SU-DHL-6 (cell line): ENCODE measurements at regions not wholly inside any gene's neighbourhood (a gene's known extent, or its start where the extent isn't known, plus 50 kb on each side); places are given as distances from the start of the nearest gene placed in this dataset.

Source experiments
- H2AFZ ChIP-seq: fragments of 200-600 bp; sonication (generic); 2 replicates; pipeline ENCODE4 v1.6.1; 2014; ENCODE audit warnings: low read depth, mild to moderate bottlenecking, moderate library complexity, mixed read lengths, antibody characterized with exemption, low read length; ENCODE audit not compliant: severe bottlenecking
- H3F3A ChIP-seq: fragments of 200-600 bp; shearing (Covaris generic); 2 replicates; pipeline ENCODE4 v1.6.0; 2016; ENCODE audit warnings: antibody characterized with exemption, mild to moderate bottlenecking; ENCODE audit not compliant: insufficient read depth
- H3K27ac ChIP-seq: fragments of 200-600 bp; sonication (generic); 2 replicates; pipeline ENCODE4 v1.5.1; 2016; ENCODE audit warnings: low read depth, mild to moderate bottlenecking, low read length, moderate library complexity, mixed read lengths
- H3K27me3 ChIP-seq: fragments of 200-600 bp; sonication (generic), shearing (Covaris generic); 2 replicates; pipeline ENCODE4 v1.6.0; 2014; ENCODE audit warnings: mild to moderate bottlenecking, low read length
- H3K36me3 ChIP-seq: fragments of 200-600 bp; sonication (generic); 2 replicates; pipeline ENCODE4 v1.6.1; 2014; ENCODE audit warnings: mild to moderate bottlenecking, low read length, mixed read lengths
- H3K4me2 ChIP-seq: fragments of 300-600, 200-600 bp; shearing (Covaris generic), sonication (generic); 2 replicates; pipeline ENCODE4 v1.6.0; 2014; ENCODE audit warnings: low read length, low read depth, mild to moderate bottlenecking; ENCODE audit not compliant: poor library complexity, severe bottlenecking
- H3K4me3 ChIP-seq: fragments of 200-600 bp; sonication (generic); 2 replicates; pipeline ENCODE4 v1.5.1; 2014; ENCODE audit warnings: antibody characterized with exemption, low read length, mild to moderate bottlenecking, mixed read lengths; ENCODE audit not compliant: insufficient read depth, poor library complexity, severe bottlenecking
- H3K79me2 ChIP-seq: fragments of 200-600 bp; sonication (generic); 2 replicates; pipeline ENCODE4 v1.6.1; 2014; ENCODE audit warnings: mild to moderate bottlenecking, low read length, moderate library complexity; ENCODE audit not compliant: insufficient read depth
- H3K9ac ChIP-seq: fragments of 200-600 bp; sonication (generic); 2 replicates; pipeline ENCODE4 v1.7.0; 2014; ENCODE audit warnings: mild to moderate bottlenecking, low read length
- H3K9me2 ChIP-seq: fragments of 200-600 bp; sonication (generic); replicated peaks from 2 replicates; pipeline ENCODE4 v1.6.1; 2014; ENCODE audit warnings: low read length; ENCODE audit not compliant: insufficient read depth
- H3K9me3 ChIP-seq: fragments of 200-600 bp; sonication (generic); 2 replicates; pipeline ENCODE4 v1.6.1; 2014; ENCODE audit warnings: low read length, mixed read lengths; ENCODE audit not compliant: insufficient read depth
- H4K20me1 ChIP-seq: fragments of 200-600 bp; sonication (generic); 2 replicates; pipeline ENCODE4 v1.6.1; 2014; ENCODE audit warnings: low read depth, mild to moderate bottlenecking, antibody characterized with exemption, low read length, moderate library complexity, mixed read lengths
- CTCF ChIP-seq: fragments of 200-600 bp; sonication (generic); IDR thresholded peaks from one replicate; pipeline ENCODE4 v1.5.1; 2017; ENCODE audit warnings: antibody characterized with exemption, mild to moderate bottlenecking, low read length, moderate library complexity; ENCODE audit not compliant: insufficient read depth, poor library complexity, severe bottlenecking
- EZH2phosphoT487 ChIP-seq: fragments of 200-600 bp; sonication (generic), shearing (Covaris generic); conservative IDR thresholded peaks from 2 replicates; pipeline ENCODE4 v1.6.1; 2018; ENCODE audit warnings: mild to moderate bottlenecking, antibody characterized with exemption, low read length, moderate library complexity, mixed read lengths

GRCh38 chr7:81499262-81500116 lies 270.4 kb downstream of the HGF start:
- no peaks in the 10 kb centered on the region for H3K79me2 ChIP-seq
- TF ChIP-seq CTCF (peak; percentile 34), EZH2phosphoT487 (no peak)
- H3K9ac ChIP-seq, result no peak overlapping the region
- H2AFZ ChIP-seq, result no peak overlapping the region
- H3K27me3 ChIP-seq, result no peaks in the 10 kb centered on the region
- no peak overlapping the region for H3K27ac ChIP-seq
- no peaks in the 10 kb centered on the region for H3K9me3 ChIP-seq
- H3K4me3 ChIP-seq, result no peak overlapping the region
- no peaks in the 10 kb centered on the region for H3F3A ChIP-seq
- H3K9me2 ChIP-seq, result no peaks in the 10 kb centered on the region
- no peaks in the 10 kb centered on the region for H4K20me1 ChIP-seq
- no peak overlapping the region for H3K4me2 ChIP-seq
- H3K36me3 ChIP-seq, result no peaks in the 10 kb centered on the region

- H3K9ac ChIP-seq, result no peak overlapping the region
- H3K27me3 ChIP-seq, result no peaks in the 10 kb centered on the region
- no peaks in the 10 kb centered on the region for H3K9me2 ChIP-seq
- H3F3A ChIP-seq, result no peaks in the 10 kb centered on the region
- TF ChIP-seq EZH2phosphoT487 (no peak), CTCF (no peak)
- H3K36me3 ChIP-seq, result no peaks in the 10 kb centered on the region
- H3K79me2 ChIP-seq, result no peaks in the 10 kb centered on the region
- no peaks in the 10 kb centered on the region for H4K20me1 ChIP-seq
- H3K9me3 ChIP-seq, result no peaks in the 10 kb centered on the region
- no peak overlapping the region for H3K27ac ChIP-seq
- no peak overlapping the region for H2AFZ ChIP-seq
- H3K4me2 ChIP-seq, result no peak overlapping the region
- H3K4me3 ChIP-seq, result no peak overlapping the region
Measured at GRCh38 chr7:81498176-81498575, 271.7 kb downstream of the HGF start.

- Histone ChIP-seq H2AFZ (no peak overlapping the region), H3K9ac (no peak overlapping the region), H4K20me1 (no peaks in the 10 kb centered on the region), H3K27me3 (no peaks in the 10 kb centered on the region), H3K4me2 (no peak overlapping the region), H3K4me3 (no peak overlapping the region), H3F3A (no peaks in the 10 kb centered on the region), H3K79me2 (no peaks in the 10 kb centered on the region), H3K9me3 (no peaks in the 10 kb centered on the region), H3K9me2 (no peaks in the 10 kb centered on the region), H3K27ac (no peak overlapping the region), H3K36me3 (no peaks in the 10 kb centered on the region)
- TF ChIP-seq EZH2phosphoT487 (no peak), CTCF (no peak)
Measured at GRCh38 chr7:81492910-81493309, 276.9 kb downstream of the HGF start.
